WTC11 (cell line): ENCODE measurements at regions not wholly inside any gene's neighbourhood (a gene's known extent, or its start where the extent isn't known, plus 50 kb on each side); places are given as distances from the start of the nearest gene placed in this dataset.
A peak's percentile ranks its signal among the peaks of the same experiment; 100 is the strongest.

Source experiments
- ATAC-seq: fragments of 200-7000 bp; cut with Tn5 transposase; 2 replicates; pipeline ENCODE4 v1.10.0; 2021; ENCODE audit warnings: mild to moderate bottlenecking, moderate library complexity
- CTCF ChIA-PET: fragments of 300-600 bp; sonication (Branson Sonifier 250); formaldehyde crosslinking; loops from one replicate; lab custom pipeline; 2021; ENCODE audit warnings: antibody characterized with exemption; lab: Charles Lee
- POLR2A ChIA-PET: fragments of 350-600 bp; sonication (Branson Sonifier 250); formaldehyde crosslinking; loops from one replicate; lab custom pipeline; 2021; ENCODE audit warnings: antibody characterized with exemption; lab: Charles Lee
- DNase-seq: peaks from one replicate; pipeline ENCODE4 v3.0.0; 2021; ENCODE audit warnings: low spot score
- H3K27ac Mint-ChIP-seq: 2 replicates; pipeline ENCODE4 v1.8.0; 2021; ENCODE audit warnings: mixed read lengths
- H3K27me3 Mint-ChIP-seq: 2 replicates; pipeline ENCODE4 v1.8.0; 2021; ENCODE audit warnings: low read depth, mild to moderate bottlenecking, moderate library complexity, mixed read lengths
- H3K36me3 Mint-ChIP-seq: 2 replicates; pipeline ENCODE4 v1.8.0; 2021; ENCODE audit warnings: mixed read lengths
- H3K4me1 Mint-ChIP-seq: 2 replicates; pipeline ENCODE4 v1.8.0; 2022; ENCODE audit warnings: mixed read lengths
- H3K4me3 Mint-ChIP-seq: 2 replicates; pipeline ENCODE4 v1.8.0; 2021; ENCODE audit warnings: mild to moderate bottlenecking, moderate library complexity, mixed read lengths
- H3K9me3 Mint-ChIP-seq: 2 replicates; pipeline ENCODE4 v1.8.0; 2021; ENCODE audit warnings: mixed read lengths
- ATF1 ChIP-seq: sonication (generic); formaldehyde crosslinking; IDR thresholded peaks from 2 replicates; pipeline ENCODE4 v1.8.1; 2023; ENCODE audit warnings: mild to moderate bottlenecking, moderate library complexity, missing genetic modification reagents
- ATF2 ChIP-seq: sonication (generic); formaldehyde crosslinking; IDR thresholded peaks from 2 replicates; pipeline ENCODE4 v1.8.1; 2022; ENCODE audit warnings: low read depth, missing genetic modification reagents, borderline replicate concordance
- CREM ChIP-seq: sonication (generic); formaldehyde crosslinking; IDR thresholded peaks from 2 replicates; pipeline ENCODE4 v1.8.1; 2022; ENCODE audit warnings: mild to moderate bottlenecking, missing genetic modification reagents, moderate library complexity
- CTCF ChIP-seq: fragments of 200-600 bp; IDR thresholded peaks from 2 replicates; pipeline ENCODE4 v1.8.0; 2022; ENCODE audit warnings: antibody characterized with exemption
- ETV6 ChIP-seq: sonication (generic); formaldehyde crosslinking; IDR thresholded peaks from 2 replicates; pipeline ENCODE4 v1.8.1; 2022; ENCODE audit warnings: mild to moderate bottlenecking, missing genetic modification reagents
- GABPB1 ChIP-seq: sonication (generic); formaldehyde crosslinking; IDR thresholded peaks from 2 replicates; pipeline ENCODE4 v1.8.1; 2023; ENCODE audit warnings: mild to moderate bottlenecking, missing genetic modification reagents
- HMGXB4 ChIP-seq: sonication (generic); formaldehyde crosslinking; IDR thresholded peaks from 2 replicates; pipeline ENCODE4 v1.8.1; 2023; ENCODE audit warnings: mild to moderate bottlenecking, moderate library complexity, missing genetic modification reagents
- JAZF1 ChIP-seq: fragments of 250-450 bp; sonication (Bioruptor Pico); IDR thresholded peaks from 2 replicates; pipeline ENCODE4 v1.9.0; 2021; ENCODE audit warnings: moderate library complexity, mild to moderate bottlenecking, inconsistent platforms
- MXD4 ChIP-seq: fragments of 250-450 bp; sonication (Bioruptor Pico); IDR thresholded peaks from 2 replicates; pipeline ENCODE4 v1.8.0; 2021; ENCODE audit warnings: mild to moderate bottlenecking, moderate library complexity, borderline replicate concordance
- NR3C1 ChIP-seq: sonication (generic); formaldehyde crosslinking; conservative IDR thresholded peaks from 2 replicates; pipeline ENCODE4 v1.8.1; 2023; ENCODE audit warnings: low read depth, mild to moderate bottlenecking, missing genetic modification reagents
- PREB ChIP-seq: sonication (generic); formaldehyde crosslinking; IDR thresholded peaks from 2 replicates; pipeline ENCODE4 v1.8.1; 2022; ENCODE audit warnings: mild to moderate bottlenecking, missing genetic modification reagents, moderate library complexity, borderline replicate concordance
- SOX15 ChIP-seq: fragments of 250-450 bp; sonication (Bioruptor Pico); IDR thresholded peaks from 2 replicates; pipeline ENCODE4 v1.9.0; 2021; ENCODE audit warnings: mild to moderate bottlenecking
- ZNF423 ChIP-seq: fragments of 250-450 bp; sonication (Bioruptor Pico); IDR thresholded peaks from 2 replicates; pipeline ENCODE4 v2.1.2; 2022; ENCODE audit warnings: mild to moderate bottlenecking, moderate library complexity
- TF ChIP-seq, protein P1 (sequence below): sonication (generic); formaldehyde crosslinking; IDR thresholded peaks from 2 replicates; pipeline ENCODE4 v1.8.0; 2022; ENCODE audit warnings: mild to moderate bottlenecking, missing genetic modification reagents
- TF ChIP-seq, protein P2 (sequence below): fragments of 250-450 bp; sonication (Bioruptor Pico); IDR thresholded peaks from 2 replicates; pipeline ENCODE4 v1.9.0; 2021; ENCODE audit warnings: mild to moderate bottlenecking
- TF ChIP-seq, protein P3 (sequence below): sonication (generic); formaldehyde crosslinking; IDR thresholded peaks from 2 replicates; pipeline ENCODE4 v1.8.0; 2022; ENCODE audit warnings: mild to moderate bottlenecking, missing genetic modification reagents

GRCh38 chr1:10941891-10942541 is 70.4 kb upstream of the TARDBP start:
- Mint-ChIP-seq H3K9me3 (no peaks in the 10 kb centered on the region), H3K36me3 (no peaks in the 10 kb centered on the region)

GRCh38 chr1:10942542-10942912 is 69.9 kb upstream of the TARDBP start:
- CTCF ChIA-PET: interaction anchor here (0.5 to 1.6 kb wide), 27 partner anchors 8 to 435 kb away, joined by 3 to 11 read pairs (median 4); no protein-coding TSS in a partner anchor
- DNase-seq (no peak), ATAC-seq (no peak)
- Mint-ChIP-seq H3K36me3 (no peaks in the 10 kb centered on the region), H3K4me1 (peaks cover 23% of the 10 kb centered on the region), H3K4me3 (no peak overlapping the region), H3K27me3 (peaks cover 8% of the 10 kb centered on the region), H3K9me3 (no peaks in the 10 kb centered on the region), H3K27ac (no peak overlapping the region)
- POLR2A ChIA-PET: no interaction called here
- no peak for TF ChIP-seq JAZF1 (CRISPR knock-in tag)
- no peak for TF ChIP-seq MXD4 (CRISPR knock-in tag)
- TF ChIP-seq, protein P1, sequence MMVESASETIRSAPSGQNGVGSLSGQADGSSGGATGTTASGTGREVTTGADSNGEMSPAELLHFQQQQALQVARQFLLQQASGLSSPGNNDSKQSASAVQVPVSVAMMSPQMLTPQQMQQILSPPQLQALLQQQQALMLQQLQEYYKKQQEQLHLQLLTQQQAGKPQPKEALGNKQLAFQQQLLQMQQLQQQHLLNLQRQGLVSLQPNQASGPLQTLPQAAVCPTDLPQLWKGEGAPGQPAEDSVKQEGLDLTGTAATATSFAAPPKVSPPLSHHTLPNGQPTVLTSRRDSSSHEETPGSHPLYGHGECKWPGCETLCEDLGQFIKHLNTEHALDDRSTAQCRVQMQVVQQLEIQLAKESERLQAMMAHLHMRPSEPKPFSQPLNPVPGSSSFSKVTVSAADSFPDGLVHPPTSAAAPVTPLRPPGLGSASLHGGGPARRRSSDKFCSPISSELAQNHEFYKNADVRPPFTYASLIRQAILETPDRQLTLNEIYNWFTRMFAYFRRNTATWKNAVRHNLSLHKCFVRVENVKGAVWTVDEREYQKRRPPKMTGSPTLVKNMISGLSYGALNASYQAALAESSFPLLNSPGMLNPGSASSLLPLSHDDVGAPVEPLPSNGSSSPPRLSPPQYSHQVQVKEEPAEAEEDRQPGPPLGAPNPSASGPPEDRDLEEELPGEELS: no peak
- TF ChIP-seq ETV6 (CRISPR knock-in tag): no peak
- no peak for TF ChIP-seq ATF2 (CRISPR knock-in tag)
- no peak for TF ChIP-seq CREM (CRISPR knock-in tag)
- no peak for TF ChIP-seq SOX15
- no peak for TF ChIP-seq NR3C1 (CRISPR knock-in tag)
- TF ChIP-seq CTCF: no peak
- TF ChIP-seq PREB: no peak
- no peak for TF ChIP-seq ATF1 (CRISPR knock-in tag)
- TF ChIP-seq, protein P2, sequence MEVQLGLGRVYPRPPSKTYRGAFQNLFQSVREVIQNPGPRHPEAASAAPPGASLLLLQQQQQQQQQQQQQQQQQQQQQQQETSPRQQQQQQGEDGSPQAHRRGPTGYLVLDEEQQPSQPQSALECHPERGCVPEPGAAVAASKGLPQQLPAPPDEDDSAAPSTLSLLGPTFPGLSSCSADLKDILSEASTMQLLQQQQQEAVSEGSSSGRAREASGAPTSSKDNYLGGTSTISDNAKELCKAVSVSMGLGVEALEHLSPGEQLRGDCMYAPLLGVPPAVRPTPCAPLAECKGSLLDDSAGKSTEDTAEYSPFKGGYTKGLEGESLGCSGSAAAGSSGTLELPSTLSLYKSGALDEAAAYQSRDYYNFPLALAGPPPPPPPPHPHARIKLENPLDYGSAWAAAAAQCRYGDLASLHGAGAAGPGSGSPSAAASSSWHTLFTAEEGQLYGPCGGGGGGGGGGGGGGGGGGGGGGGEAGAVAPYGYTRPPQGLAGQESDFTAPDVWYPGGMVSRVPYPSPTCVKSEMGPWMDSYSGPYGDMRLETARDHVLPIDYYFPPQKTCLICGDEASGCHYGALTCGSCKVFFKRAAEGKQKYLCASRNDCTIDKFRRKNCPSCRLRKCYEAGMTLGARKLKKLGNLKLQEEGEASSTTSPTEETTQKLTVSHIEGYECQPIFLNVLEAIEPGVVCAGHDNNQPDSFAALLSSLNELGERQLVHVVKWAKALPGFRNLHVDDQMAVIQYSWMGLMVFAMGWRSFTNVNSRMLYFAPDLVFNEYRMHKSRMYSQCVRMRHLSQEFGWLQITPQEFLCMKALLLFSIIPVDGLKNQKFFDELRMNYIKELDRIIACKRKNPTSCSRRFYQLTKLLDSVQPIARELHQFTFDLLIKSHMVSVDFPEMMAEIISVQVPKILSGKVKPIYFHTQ (CRISPR knock-in tag): no peak

More at GRCh38 chr1:10941891-10942541, 70.4 kb upstream of the TARDBP start:
- CTCF ChIA-PET: interaction anchor here (0.5 to 1.6 kb wide), 31 partner anchors 9 to 713 kb away, joined by 3 to 11 read pairs (median 4); partner anchors contain the start of gene FBXO44
- peak; percentile 73 for ATAC-seq
- H3K27ac Mint-ChIP-seq: no peak overlapping the region
- H3K27me3 Mint-ChIP-seq: peaks cover 8% of the 10 kb centered on the region
- H3K4me1 Mint-ChIP-seq: peaks cover 26% of the 10 kb centered on the region
- peak; percentile 86 for DNase-seq
- TF ChIP-seq, protein P3, sequence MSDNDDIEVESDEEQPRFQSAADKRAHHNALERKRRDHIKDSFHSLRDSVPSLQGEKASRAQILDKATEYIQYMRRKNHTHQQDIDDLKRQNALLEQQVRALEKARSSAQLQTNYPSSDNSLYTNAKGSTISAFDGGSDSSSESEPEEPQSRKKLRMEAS (CRISPR knock-in tag): peak; percentile 36; the same call in 1 of the 2 replicates
- 0 out of 2 replicates have a peak, but pooled peaks have one; percentile 15 for TF ChIP-seq ZNF423 (CRISPR knock-in tag)
- TF ChIP-seq CTCF: peak; percentile 96
- peak; percentile 74 for TF ChIP-seq HMGXB4 (CRISPR knock-in tag)
- TF ChIP-seq GABPB1: no peak
- H3K4me3 Mint-ChIP-seq: no peak overlapping the region; the same call in 1 of the 2 replicates
- POLR2A ChIA-PET: interaction anchor here (0.9 kb wide), 1 partner anchor 25 kb away, joined by 3 read pairs; no protein-coding TSS in a partner anchor
